Liver (tissue), 8 donors: ENCODE measurements at regions not wholly inside any gene's neighbourhood (a gene's known extent, or its start where the extent isn't known, plus 50 kb on each side); places are given as distances from the start of the nearest gene placed in this dataset.

Experiments
- DNase-seq: peaks from one replicate; pipeline ENCODE4 v3.0.0-alpha.2; 2017; ENCODE audit warnings: low spot score
- H3K27ac ChIP-seq, 2 donors: one replicate each; pipeline ENCODE4 v1.7.0; 2013; ENCODE audit warnings: inconsistent platforms in 2 of 2, low read length in 2 of 2, control low read depth in 1 of 2, low read depth in 1 of 2, mild to moderate bottlenecking in 1 of 2
- H3K27me3 ChIP-seq, 4 donors: one replicate each; pipeline versions ENCODE4 v1.6.1 to v1.7.0; 2013; ENCODE audit warnings: low read length in 3 of 4, inconsistent platforms in 1 of 4, mild to moderate bottlenecking in 1 of 4, moderate library complexity in 1 of 4; ENCODE audit not compliant: control insufficient read depth in 4 of 4, insufficient read depth in 4 of 4
- H3K36me3 ChIP-seq, 4 donors: one replicate each; pipeline versions ENCODE4 v1.6.1 to v1.7.0; 2013; ENCODE audit warnings: low read length in 3 of 4, mild to moderate bottlenecking in 3 of 4, low read depth in 1 of 4, moderate library complexity in 1 of 4; ENCODE audit not compliant: control insufficient read depth in 4 of 4, insufficient read depth in 3 of 4
- H3K4me1 ChIP-seq, 4 donors: one replicate each; pipeline versions ENCODE4 v1.6.1 to v1.7.0; 2013; ENCODE audit warnings: low read length in 3 of 4, mild to moderate bottlenecking in 3 of 4, moderate library complexity in 1 of 4; ENCODE audit not compliant: control insufficient read depth in 4 of 4, insufficient read depth in 4 of 4
- H3K4me3 ChIP-seq, 3 donors: one replicate each; pipeline versions ENCODE4 v1.6.1 to v1.7.0; 2013; ENCODE audit warnings: low read length in 3 of 3, control low read depth in 1 of 3, low read depth in 1 of 3, mild to moderate bottlenecking in 1 of 3
- H3K9ac ChIP-seq, 2 donors: one replicate each; pipeline ENCODE4 v1.7.0; 2013; ENCODE audit warnings: low read length in 2 of 2, mild to moderate bottlenecking in 2 of 2, moderate library complexity in 2 of 2, control low read depth in 1 of 2, low read depth in 1 of 2
- H3K9me3 ChIP-seq, 4 donors: one replicate each; pipeline versions ENCODE4 v1.6.1 to v1.7.0; 2013; ENCODE audit warnings: low read length in 3 of 4; ENCODE audit not compliant: control insufficient read depth in 4 of 4
- ATF3 ChIP-seq: IDR thresholded peaks from 2 replicates; pipeline ENCODE4 v1.6.1; 2016; ENCODE audit warnings: antibody characterized with exemption
- CTCF ChIP-seq: fragments of 150-350 bp; IDR thresholded peaks from 2 replicates; pipeline ENCODE4 v1.5.1; 2017; ENCODE audit warnings: improper control_type of control experiment, low read depth, low read length; ENCODE audit not compliant: missing input control
- EGR1 ChIP-seq, 2 donors: IDR thresholded peaks; 2 replicates each; pipeline ENCODE4 v1.6.1; 2016 to 2018; ENCODE audit warnings: antibody characterized with exemption in 2 of 2, low read depth in 2 of 2
- FOXA1 ChIP-seq: IDR thresholded peaks from 2 replicates; pipeline ENCODE4 v1.6.1; 2016; ENCODE audit warnings: antibody characterized with exemption
- FOXA2 ChIP-seq: IDR thresholded peaks from 2 replicates; pipeline ENCODE4 v1.6.1; 2016; ENCODE audit warnings: antibody characterized with exemption
- GABPA ChIP-seq, 2 donors: IDR thresholded peaks in 1 of 2; conservative IDR thresholded peaks in 1 of 2; 2 replicates each; pipeline ENCODE4 v1.6.1; 2016; ENCODE audit warnings: antibody characterized with exemption in 2 of 2, mild to moderate bottlenecking in 1 of 2, moderate library complexity in 1 of 2
- HNF4A ChIP-seq, 2 donors: conservative IDR thresholded peaks; 2 replicates each; pipeline ENCODE4 v1.6.1; 2016; ENCODE audit warnings: antibody characterized with exemption in 2 of 2, mild to moderate bottlenecking in 2 of 2
- HNF4G ChIP-seq: IDR thresholded peaks from 2 replicates; pipeline ENCODE4 v1.6.1; 2016; ENCODE audit warnings: antibody characterized with exemption
- JUND ChIP-seq, 2 donors: IDR thresholded peaks; 2 replicates each; pipeline ENCODE4 v1.6.1; 2016; ENCODE audit warnings: antibody characterized with exemption in 2 of 2
- MAX ChIP-seq: IDR thresholded peaks from 2 replicates; pipeline ENCODE4 v1.6.1; 2016; ENCODE audit warnings: antibody characterized with exemption
- NR2F2 ChIP-seq: IDR thresholded peaks from 2 replicates; pipeline ENCODE4 v1.6.1; 2016; ENCODE audit warnings: antibody characterized with exemption
- RAD21 ChIP-seq, 2 donors: IDR thresholded peaks; 2 replicates each; pipeline ENCODE4 v1.6.1; 2016; ENCODE audit warnings: antibody characterized with exemption in 2 of 2, mild to moderate bottlenecking in 2 of 2
- REST ChIP-seq: IDR thresholded peaks from 2 replicates; pipeline ENCODE4 v1.6.1; 2016; ENCODE audit warnings: antibody characterized with exemption, mild to moderate bottlenecking
- RXRA ChIP-seq, 2 donors: IDR thresholded peaks; 2 replicates each; pipeline ENCODE4 v1.6.1; 2017 to 2018; ENCODE audit warnings: antibody characterized with exemption in 2 of 2, mild to moderate bottlenecking in 1 of 2
- SP1 ChIP-seq: IDR thresholded peaks from 2 replicates; pipeline ENCODE4 v1.6.1; 2018; ENCODE audit warnings: antibody characterized with exemption, mild to moderate bottlenecking
- TAF1 ChIP-seq: conservative IDR thresholded peaks from 2 replicates; pipeline ENCODE4 v1.6.1; 2016; ENCODE audit warnings: antibody characterized with exemption, mild to moderate bottlenecking
- YY1 ChIP-seq: IDR thresholded peaks from 2 replicates; pipeline ENCODE4 v1.6.1; 2016; ENCODE audit warnings: antibody characterized with exemption, mild to moderate bottlenecking
- ZBTB33 ChIP-seq: IDR thresholded peaks from 2 replicates; pipeline ENCODE4 v1.6.1; 2016; ENCODE audit warnings: antibody characterized with exemption
- WGBS: extraction: QIAGEN DNeasy Blood & Tissue Kit; methylation state at CpG from one replicate; pipeline ENCODE4 v1.1.7; 2013; 5-methylcytosine and 5-hydroxymethylcytosine counted together
- donor health status: healthy.
- donor health status: healthy.
- donor health status: healthy.
- donor health status: healthy.
- donor health status: healthy.

GRCh38 chr1:198030682-198031081 is 113.5 kb downstream of the LHX9 start:
- Histone ChIP-seq H3K27me3 (no peaks in the 10 kb centered on the region), H3K4me1 (peaks cover 0 to 21% (median 12%) of the 10 kb centered on the region in 4 donors), H3K9me3 (no peaks in the 10 kb centered on the region), H3K4me3 (peak overlapping the region; percentile 36 to 49 (median 37)), H3K36me3 (no peaks in the 10 kb centered on the region), H3K27ac (peak overlapping the region; percentile 26 to 67), H3K9ac (peak overlapping the region in 1 of 2 donors; percentile 34)
- DNase-seq = no peak
- TF ChIP-seq SP1 (peak; percentile 49), RXRA (IDR thresholded peaks at IDR 0.05) (peak; percentile 43 to 68), RAD21 (IDR thresholded peaks at IDR 0.05) (peak in 1 of 2 donors; percentile 2), MAX (no peak), ZBTB33 (no peak)
- WGBS = 15% methylated on average over 2 of the region's 2 CpGs

GRCh38 chr1:198031086-198031485 is 113.9 kb downstream of the LHX9 start:
- Histone ChIP-seq H3K27me3 (no peaks in the 10 kb centered on the region), H3K9me3 (no peaks in the 10 kb centered on the region)

More at GRCh38 chr1:198031086-198031485, 113.9 kb downstream of the LHX9 start:
- H3K9ac ChIP-seq = no peak overlapping the region
- peak overlapping the region in 2 of 3 donors; percentile 36 to 49 for H3K4me3 ChIP-seq
- peak overlapping the region; percentile 26 to 67 for H3K27ac ChIP-seq
- TF ChIP-seq ZBTB33 = no peak
- TF ChIP-seq TAF1 = no peak
- peak in 1 of 2 donors; percentile 5 for TF ChIP-seq RXRA (IDR thresholded peaks at IDR 0.05)
- no peak for TF ChIP-seq MAX
- peak; percentile 48 for TF ChIP-seq SP1
- no peak for TF ChIP-seq CTCF
- TF ChIP-seq FOXA2 = no peak
- TF ChIP-seq NR2F2 = peak; percentile 9
- TF ChIP-seq EGR1 (IDR thresholded peaks at IDR 0.05; ENCODE audit: low read depth in 2 of 2) = no peak
- no peak for TF ChIP-seq RAD21 (IDR thresholded peaks at IDR 0.05)
- TF ChIP-seq HNF4G = no peak
- no peak for TF ChIP-seq GABPA (IDR thresholded peaks at IDR 0.05 in 1 of 2, conservative IDR thresholded peaks at IDR 0.05 in 1 of 2)
- peak; percentile 34 to 41 for TF ChIP-seq JUND (IDR thresholded peaks at IDR 0.05)
- peak; percentile 47 to 62 for TF ChIP-seq HNF4A (conservative IDR thresholded peaks at IDR 0.05)
- no peak for TF ChIP-seq ATF3
- no peak for TF ChIP-seq FOXA1
- no peak for TF ChIP-seq REST
- TF ChIP-seq YY1 = no peak
- H3K4me1 ChIP-seq = peaks cover 0 to 21% (median 12%) of the 10 kb centered on the region in 4 donors
- H3K36me3 ChIP-seq = no peaks in the 10 kb centered on the region
- no peak for DNase-seq
